ENCODE measurements at regions not wholly inside any gene's neighbourhood (a gene's known extent, or its start where the extent isn't known, plus 50 kb on each side); places are given as distances from the start of the nearest gene placed in this dataset.

DNA sequence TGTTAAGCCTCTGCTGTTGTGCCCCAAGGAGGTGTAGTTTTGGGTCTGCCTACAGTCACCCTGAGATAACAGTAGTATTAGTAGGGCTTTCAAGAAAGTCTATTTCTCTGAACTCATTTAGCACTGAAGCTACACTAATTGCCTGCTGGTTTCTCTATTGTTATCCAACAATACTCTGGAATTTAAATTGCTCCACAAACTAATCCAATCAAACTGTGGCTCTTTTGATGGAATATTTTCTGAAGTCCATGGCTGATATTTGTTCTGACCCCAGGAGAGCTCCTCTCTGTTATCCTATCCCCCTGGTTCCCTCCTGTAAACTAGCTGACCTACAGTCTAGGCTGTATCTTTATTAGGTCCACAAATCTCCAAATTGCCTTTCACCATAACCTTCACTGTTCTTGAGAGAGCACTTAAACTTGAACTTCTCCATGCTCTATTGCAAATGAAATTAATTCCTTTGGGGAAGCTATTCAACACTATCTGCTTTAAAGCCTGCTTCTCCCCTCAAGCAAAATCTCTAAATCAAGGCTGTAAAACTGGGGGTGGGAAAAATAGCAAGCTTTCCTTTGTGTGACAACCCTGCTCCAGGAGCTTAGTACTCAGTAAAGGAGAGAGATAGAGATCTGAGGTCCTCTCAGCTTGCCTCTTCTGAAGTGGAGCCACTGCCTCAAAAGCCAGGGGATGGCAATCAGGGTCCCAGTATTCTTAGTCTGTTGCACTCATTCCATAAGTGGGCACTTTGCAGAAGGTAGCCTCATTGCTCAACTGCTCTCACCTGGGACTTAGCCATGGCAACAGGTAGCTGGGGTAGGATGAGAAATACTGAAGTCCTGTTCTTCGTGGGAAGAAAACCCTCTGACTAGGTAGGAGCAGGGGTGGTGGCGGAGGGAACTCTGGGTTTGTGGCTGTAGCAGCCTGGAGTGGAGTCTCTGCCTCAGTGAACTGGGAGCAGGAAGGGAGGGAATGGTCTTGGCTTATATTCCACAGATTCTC lies 110.9 kb downstream of the MACIR start:
- Histone ChIP-seq H3K9ac (ENCODE audit: low read depth, low read length) (no peak overlapping the region), H3K36me3 (ENCODE audit: insufficient read depth, low read length) (no peaks in the 10 kb centered on the region), H3K9me3 (ENCODE audit: control insufficient read depth, insufficient read depth, low read length) (no peaks in the 10 kb centered on the region), H3K4me1 (ENCODE audit: insufficient read depth, low read length) (peaks cover 4% of the 10 kb centered on the region; the same call in 1 of the 2 replicates)

DNA sequence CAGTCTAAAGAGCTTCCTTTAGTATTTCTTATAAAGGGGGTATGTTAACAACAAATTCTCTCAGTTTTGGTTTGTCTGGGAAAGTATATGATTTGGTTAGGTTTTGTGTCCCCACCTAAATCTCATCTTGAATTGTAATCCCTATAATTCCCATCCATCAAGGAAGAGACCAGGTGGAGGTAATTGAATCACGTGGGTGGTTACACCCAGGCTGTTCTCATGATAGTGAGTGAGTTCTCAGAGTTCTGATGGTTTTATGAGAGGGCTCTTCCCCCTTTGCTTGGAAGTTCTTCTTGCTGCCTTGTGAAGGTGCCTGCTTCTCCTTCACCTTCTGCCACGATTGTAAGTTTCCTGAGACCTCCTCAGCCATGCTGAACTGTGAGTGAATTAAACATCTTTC lies 109.1 kb downstream of the MACIR start:
- Histone ChIP-seq H3K9me3 (ENCODE audit: control insufficient read depth, insufficient read depth, low read length) (no peaks in the 10 kb centered on the region), H3K9ac (ENCODE audit: low read depth, low read length) (no peak overlapping the region), H3K4me1 (ENCODE audit: insufficient read depth, low read length) (no peaks in the 10 kb centered on the region; the same call in 1 of the 2 replicates), H3K36me3 (ENCODE audit: insufficient read depth, low read length) (no peaks in the 10 kb centered on the region)

DNA sequence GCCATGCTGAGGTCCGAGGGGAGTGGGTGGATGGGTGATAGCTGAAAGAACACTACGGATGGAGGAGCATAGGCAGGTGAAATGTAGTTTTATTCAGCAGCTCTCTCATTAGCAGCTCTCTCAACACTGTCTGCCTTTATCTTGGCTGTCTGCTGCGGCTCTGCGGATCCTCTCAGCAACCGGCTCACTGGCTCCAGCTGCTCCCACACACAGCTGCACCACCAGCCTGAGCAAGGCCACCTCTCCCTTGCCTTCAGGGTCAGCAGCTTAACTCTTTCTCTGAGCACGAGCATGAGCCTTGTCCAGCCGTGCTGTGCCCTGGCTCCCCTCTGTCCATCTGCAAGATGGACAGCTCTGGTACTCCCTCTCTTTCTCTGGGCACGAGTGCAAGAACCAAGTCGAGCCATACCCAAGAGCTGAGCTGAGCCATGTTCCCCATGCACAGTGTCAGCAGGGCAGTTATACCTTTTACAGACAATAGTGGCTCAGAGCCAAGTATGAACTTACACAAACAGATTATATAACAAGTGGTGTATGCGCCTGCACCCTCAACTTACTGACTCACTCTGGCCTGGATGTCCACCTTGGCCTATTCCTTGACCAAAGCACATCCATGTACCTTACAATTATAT lies 108.5 kb downstream of the MACIR start:
- Histone ChIP-seq H3K36me3 (ENCODE audit: insufficient read depth, low read length) (no peaks in the 10 kb centered on the region), H3K9me3 (ENCODE audit: control insufficient read depth, insufficient read depth, low read length) (no peaks in the 10 kb centered on the region), H3K9ac (ENCODE audit: low read depth, low read length) (no peak overlapping the region), H3K4me1 (ENCODE audit: insufficient read depth, low read length) (no peaks in the 10 kb centered on the region; the same call in 1 of the 2 replicates)

DNA sequence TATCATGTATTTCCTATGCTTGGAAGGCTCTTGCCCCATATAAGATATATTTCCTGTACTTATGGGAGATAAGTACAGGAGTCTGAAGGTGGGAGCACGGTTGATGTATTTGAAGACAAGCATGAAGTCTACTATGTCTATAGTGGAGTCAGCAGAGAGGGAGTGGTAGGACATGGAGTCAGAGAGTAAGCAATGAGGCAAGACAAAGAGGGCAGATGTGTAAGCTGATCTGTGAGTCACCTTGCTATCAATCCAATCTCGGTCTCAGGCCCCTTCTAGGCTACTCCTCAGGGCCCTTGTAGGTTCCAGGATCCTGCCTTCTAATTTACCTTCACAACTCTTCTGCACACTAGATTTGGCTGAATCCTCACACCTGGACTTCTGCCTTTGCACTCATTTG lies 105.5 kb downstream of the MACIR start:
- no peaks in the 10 kb centered on the region for H3K36me3 ChIP-seq (ENCODE audit: insufficient read depth, low read length)
- H3K9me3 ChIP-seq (ENCODE audit: control insufficient read depth, insufficient read depth, low read length) = no peaks in the 10 kb centered on the region
- H3K9ac ChIP-seq (ENCODE audit: low read depth, low read length) = no peak overlapping the region
- no peaks in the 10 kb centered on the region; the same call in 1 of the 2 replicates for H3K4me1 ChIP-seq (ENCODE audit: insufficient read depth, low read length)

DNA sequence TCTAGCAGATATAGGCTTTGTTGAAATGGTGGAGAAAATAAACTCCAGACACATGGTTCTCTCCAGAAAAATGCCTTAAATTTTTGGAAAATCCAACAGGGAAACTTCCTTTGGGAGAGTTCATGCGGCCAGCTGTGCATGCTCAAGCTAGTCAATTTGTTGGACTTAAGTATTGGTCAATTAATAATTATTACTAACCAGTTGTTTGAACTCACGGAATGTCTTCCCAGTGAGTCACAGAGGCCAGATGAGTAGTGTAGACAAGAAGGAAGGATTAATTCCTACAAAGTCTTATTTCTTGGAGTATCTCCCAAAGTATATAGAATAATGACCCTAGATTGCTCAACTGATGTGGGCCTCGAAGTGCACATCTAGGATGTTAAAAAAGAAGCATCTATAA lies 103.6 kb downstream of the MACIR start:
- Histone ChIP-seq H3K9me3 (ENCODE audit: control insufficient read depth, insufficient read depth, low read length) (no peaks in the 10 kb centered on the region), H3K9ac (ENCODE audit: low read depth, low read length) (no peak overlapping the region), H3K36me3 (ENCODE audit: insufficient read depth, low read length) (no peaks in the 10 kb centered on the region), H3K4me1 (ENCODE audit: insufficient read depth, low read length) (no peaks in the 10 kb centered on the region)

DNA sequence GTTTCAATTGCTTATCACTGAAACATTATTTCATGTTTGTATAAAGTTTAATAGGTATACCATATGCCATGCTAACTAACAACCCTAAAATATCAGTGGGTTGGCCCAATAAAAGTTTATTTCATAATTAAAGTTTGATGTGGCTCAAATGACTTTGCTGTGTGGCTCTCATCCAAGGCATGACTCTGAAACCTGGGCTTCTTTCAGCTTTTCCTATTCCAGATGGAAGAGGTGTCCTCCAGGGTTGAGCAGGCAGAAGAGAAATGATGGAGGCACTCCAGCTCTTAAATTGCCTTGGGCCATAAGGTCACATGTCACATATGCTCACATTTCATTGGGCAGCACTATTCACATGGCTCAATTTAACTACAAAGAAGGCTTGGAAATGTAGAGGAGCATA lies 101.9 kb downstream of the MACIR start:
- no peak overlapping the region for H3K9ac ChIP-seq (ENCODE audit: low read depth, low read length)

DNA sequence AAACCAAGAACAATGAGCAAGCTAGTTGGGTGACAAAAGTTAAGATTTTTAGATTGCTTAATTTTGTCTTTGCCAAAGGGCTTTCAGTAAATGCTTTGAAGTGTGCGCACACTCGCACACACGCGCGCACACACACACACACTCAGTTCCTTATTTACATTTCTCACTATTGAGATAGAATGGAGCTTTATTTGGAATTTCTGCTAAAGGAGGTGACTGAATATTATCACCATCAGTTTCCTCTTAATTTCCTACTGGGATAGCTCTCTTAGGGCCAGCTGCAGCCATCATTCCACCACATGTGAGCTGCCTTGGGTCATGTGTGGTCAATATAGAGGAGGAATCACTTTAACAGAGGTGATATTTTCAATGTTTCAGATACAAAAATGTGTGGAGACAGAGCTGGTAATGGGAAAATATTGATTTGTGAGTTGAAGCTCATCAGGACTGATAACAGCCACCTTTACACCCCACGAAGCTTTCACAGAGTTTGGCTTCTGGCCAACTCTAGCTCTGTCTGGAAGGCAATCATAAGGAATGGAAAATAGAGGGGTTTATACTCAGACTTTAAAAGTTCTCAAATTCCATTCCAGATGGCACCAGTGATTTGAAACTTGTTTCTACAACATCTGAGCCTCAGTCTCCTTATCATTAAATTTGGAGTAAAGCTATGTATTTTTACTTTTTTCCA lies 99.9 kb downstream of the MACIR start:
- Histone ChIP-seq H3K9ac (ENCODE audit: low read depth, low read length) (no peak overlapping the region), H3K9me3 (ENCODE audit: control insufficient read depth, insufficient read depth, low read length) (no peaks in the 10 kb centered on the region), H3K4me1 (ENCODE audit: insufficient read depth, low read length) (no peaks in the 10 kb centered on the region), H3K36me3 (ENCODE audit: insufficient read depth, low read length) (no peaks in the 10 kb centered on the region)

More for the DNA sequence above, 101.9 kb downstream of the MACIR start:
- H3K9me3 ChIP-seq (ENCODE audit: control insufficient read depth, insufficient read depth, low read length) = no peaks in the 10 kb centered on the region
- H3K4me1 ChIP-seq (ENCODE audit: insufficient read depth, low read length) = no peaks in the 10 kb centered on the region
- no peaks in the 10 kb centered on the region for H3K36me3 ChIP-seq (ENCODE audit: insufficient read depth, low read length)

DNA sequence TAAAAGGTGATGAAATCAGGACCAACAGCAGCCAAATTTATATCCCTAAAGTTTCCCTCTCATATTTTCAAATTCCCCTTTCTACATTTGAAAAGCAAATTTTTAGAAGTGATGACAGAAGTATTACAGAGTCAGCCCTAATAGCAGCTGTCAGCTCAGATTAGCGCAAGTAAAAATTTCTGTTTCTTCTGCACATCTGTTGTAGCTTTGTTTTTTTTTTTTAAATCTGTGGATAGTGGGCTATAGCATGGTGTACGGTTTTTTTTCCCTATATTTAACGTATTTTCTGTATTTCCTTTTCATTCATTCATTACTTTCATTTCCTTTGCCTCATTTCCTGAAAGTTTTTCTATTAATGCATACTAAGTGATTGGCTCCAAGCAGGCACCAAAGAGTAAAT lies 99.1 kb downstream of the MACIR start:
- Histone ChIP-seq H3K36me3 (ENCODE audit: insufficient read depth, low read length) (no peaks in the 10 kb centered on the region), H3K4me1 (ENCODE audit: insufficient read depth, low read length) (no peaks in the 10 kb centered on the region), H3K9ac (ENCODE audit: low read depth, low read length) (no peak overlapping the region), H3K9me3 (ENCODE audit: control insufficient read depth, insufficient read depth, low read length) (no peaks in the 10 kb centered on the region)

DNA sequence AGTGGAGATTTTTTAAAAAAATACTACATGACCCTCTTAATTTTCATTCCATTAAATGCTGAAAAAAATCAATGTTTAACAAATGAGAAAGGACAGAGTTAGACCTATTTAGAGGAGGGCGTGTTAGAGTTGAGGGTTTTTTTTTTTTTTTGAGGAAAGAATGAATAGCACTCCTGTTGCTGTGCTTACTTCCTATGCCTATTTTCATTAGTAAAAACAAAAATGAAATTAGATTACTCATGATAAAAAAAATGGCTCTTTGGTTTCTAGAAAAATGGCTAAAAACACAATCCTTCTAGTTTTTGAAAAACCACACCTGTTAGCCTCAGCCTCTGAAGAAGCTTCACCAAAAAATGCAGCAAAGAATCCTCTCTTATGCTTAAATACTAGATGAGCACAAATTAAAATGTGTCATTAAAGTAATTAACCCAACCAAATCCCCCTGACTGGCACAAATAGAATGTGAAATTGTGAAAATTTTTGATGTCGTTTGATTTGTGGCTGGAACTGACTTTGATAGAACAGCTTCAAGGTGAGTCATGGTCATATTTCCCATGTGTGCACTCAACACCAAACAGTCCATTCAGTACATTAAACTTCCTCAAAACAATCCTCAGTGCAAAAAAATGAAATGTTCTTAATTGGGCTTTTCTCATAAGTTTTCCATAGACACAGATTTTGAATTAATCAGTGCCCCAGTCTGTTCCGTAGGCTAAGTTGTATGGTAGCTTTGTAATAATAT lies 98.0 kb downstream of the MACIR start:
- no peaks in the 10 kb centered on the region for H3K36me3 ChIP-seq (ENCODE audit: insufficient read depth, low read length)
- no peaks in the 10 kb centered on the region for H3K9me3 ChIP-seq (ENCODE audit: control insufficient read depth, insufficient read depth, low read length)
- no peaks in the 10 kb centered on the region for H3K4me1 ChIP-seq (ENCODE audit: insufficient read depth, low read length)
- H3K9ac ChIP-seq (ENCODE audit: low read depth, low read length) = no peak overlapping the region

DNA sequence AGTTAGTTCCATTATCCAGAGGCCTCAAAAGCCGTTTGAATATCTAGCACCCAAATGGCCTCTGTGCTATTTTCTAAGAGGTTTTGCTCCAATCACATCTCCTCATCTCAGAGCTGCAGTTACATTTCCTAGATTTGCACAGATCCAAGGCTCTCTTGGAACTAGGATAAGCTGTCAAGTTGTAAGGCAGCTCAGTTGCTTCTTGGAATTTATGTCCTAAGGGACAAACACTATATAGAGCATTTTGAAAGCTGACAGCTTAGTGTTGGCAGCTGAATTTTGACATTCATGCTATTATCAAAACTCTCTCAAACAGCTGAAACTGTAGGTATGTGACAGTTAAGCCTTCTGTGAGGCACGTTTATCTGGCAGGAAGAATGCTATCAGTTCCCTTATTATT lies 97.0 kb downstream of the MACIR start:
- H3K4me1 ChIP-seq (ENCODE audit: insufficient read depth, low read length) = no peaks in the 10 kb centered on the region
- no peaks in the 10 kb centered on the region for H3K36me3 ChIP-seq (ENCODE audit: insufficient read depth, low read length)
- no peak overlapping the region for H3K9ac ChIP-seq (ENCODE audit: low read depth, low read length)
- H3K9me3 ChIP-seq (ENCODE audit: control insufficient read depth, insufficient read depth, low read length) = no peaks in the 10 kb centered on the region

DNA sequence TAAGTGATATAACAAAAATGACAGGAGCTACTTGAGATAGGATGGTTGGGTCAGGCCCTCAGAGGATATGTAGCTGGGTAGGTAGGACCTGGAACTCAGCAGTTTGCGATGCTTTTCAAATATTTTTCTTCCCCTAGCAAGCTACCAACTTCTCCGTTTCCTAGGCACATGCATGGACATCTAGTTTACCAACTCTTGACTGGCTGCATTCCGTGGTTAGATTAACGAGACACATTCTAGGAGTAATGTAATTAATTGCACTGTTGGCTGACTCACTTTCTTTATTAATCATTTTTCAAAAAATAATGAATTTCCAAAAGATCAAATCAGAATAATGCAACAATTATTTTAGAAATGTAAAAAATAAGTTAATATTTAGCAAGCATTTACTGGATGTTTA lies 95.9 kb downstream of the MACIR start:
- H3K9ac ChIP-seq (ENCODE audit: low read depth, low read length) = no peak overlapping the region
- H3K4me1 ChIP-seq (ENCODE audit: insufficient read depth, low read length) = no peaks in the 10 kb centered on the region
- H3K9me3 ChIP-seq (ENCODE audit: control insufficient read depth, insufficient read depth, low read length) = no peaks in the 10 kb centered on the region
- H3K36me3 ChIP-seq (ENCODE audit: insufficient read depth, low read length) = no peaks in the 10 kb centered on the region

DNA sequence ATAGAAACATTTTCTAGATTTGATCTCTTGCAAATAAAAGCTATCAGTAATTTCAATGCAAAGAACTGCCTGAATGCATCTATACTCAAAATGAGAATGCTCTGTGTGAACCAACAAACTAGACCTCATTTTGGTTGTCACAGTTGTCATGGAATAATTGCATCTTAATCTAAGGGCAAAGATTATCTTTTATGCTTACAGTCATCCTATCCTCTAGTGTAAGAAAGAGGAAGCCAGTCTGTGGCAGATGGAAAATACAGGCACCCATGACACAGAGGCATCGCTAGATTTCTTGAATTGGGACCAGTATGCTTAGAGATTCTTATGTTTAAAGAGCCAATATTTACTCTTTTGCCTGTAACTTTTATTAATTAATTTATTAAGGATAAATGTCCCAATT lies 95.0 kb downstream of the MACIR start:
- Histone ChIP-seq H3K9me3 (ENCODE audit: control insufficient read depth, insufficient read depth, low read length) (no peaks in the 10 kb centered on the region), H3K4me1 (ENCODE audit: insufficient read depth, low read length) (no peaks in the 10 kb centered on the region), H3K36me3 (ENCODE audit: insufficient read depth, low read length) (no peaks in the 10 kb centered on the region), H3K9ac (ENCODE audit: low read depth, low read length) (no peak overlapping the region)

DNA sequence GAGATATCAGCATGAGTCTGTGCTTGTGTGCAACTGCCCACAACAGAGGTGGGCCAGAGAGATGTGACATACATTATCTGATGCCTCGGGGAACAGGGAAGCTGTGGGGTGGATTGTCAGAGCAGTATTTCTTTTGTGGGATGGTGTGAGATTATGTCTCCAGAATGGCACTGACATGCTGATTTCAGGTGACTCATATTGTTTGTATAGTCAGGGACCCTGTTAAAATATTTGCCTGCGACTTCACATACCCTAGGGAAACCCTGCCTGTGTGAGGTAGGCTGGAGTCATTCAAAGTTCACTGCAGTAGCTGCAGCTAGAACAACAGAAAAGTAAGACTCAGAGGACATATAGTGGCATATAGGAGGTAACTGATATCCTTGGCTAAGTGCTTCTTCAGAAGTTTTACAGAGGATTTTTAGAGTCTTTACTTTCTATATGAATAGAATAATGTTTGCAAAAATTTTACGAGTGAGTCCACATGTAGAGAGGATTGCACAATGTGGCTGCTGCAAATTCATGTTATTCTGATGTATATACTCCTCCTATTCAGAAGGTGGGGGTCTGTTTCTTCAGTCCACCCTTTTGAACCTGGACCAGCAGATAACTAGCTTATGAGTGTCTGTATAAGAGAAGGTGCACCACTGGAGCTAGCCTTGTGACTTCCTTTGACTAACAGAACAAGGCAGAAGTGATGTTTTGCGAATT lies 89.3 kb downstream of the MACIR start:
- no peaks in the 10 kb centered on the region for H3K9me3 ChIP-seq (ENCODE audit: control insufficient read depth, insufficient read depth, low read length)
- H3K36me3 ChIP-seq (ENCODE audit: insufficient read depth, low read length) = no peaks in the 10 kb centered on the region
- peaks cover 22% of the 10 kb centered on the region for H3K4me1 ChIP-seq (ENCODE audit: insufficient read depth, low read length)
- no peak overlapping the region for H3K9ac ChIP-seq (ENCODE audit: low read depth, low read length)

All from ES-I3 (cell line).